ENCODE measurements at regions not wholly inside any gene's neighbourhood (a gene's known extent, or its start where the extent isn't known, plus 50 kb on each side); places are given as distances from the start of the nearest gene placed in this dataset.

- H3K4me3 ChIP-seq (ENCODE audit: low read length): no peak overlapping the region
- no peak for DNase-seq
- H3K27ac ChIP-seq (ENCODE audit: low read length): no peak overlapping the region
- H3K36me3 ChIP-seq (ENCODE audit: control insufficient read depth, insufficient read depth, low read length): no peaks in the 10 kb centered on the region
- H3K27me3 ChIP-seq (ENCODE audit: control insufficient read depth, insufficient read depth, low read length): no peaks in the 10 kb centered on the region
- no peaks in the 10 kb centered on the region for H3K4me1 ChIP-seq (ENCODE audit: control insufficient read depth, insufficient read depth, low read length)
- no peaks in the 10 kb centered on the region for H3K9me3 ChIP-seq (replicated peaks; ENCODE audit: control insufficient read depth, low read depth, low read length)
- WGBS (ENCODE audit: insufficient coverage): 82% methylated on average over 1 of the region's 2 CpGs
These were observed 186.2 kb upstream of the NAMPT start for GRCh38 chr7:106471021-106471420.

GRCh38 chr7:106466867-106467266 is 182.1 kb upstream of the NAMPT start:
- Histone ChIP-seq H3K4me1 (ENCODE audit: control insufficient read depth, insufficient read depth, low read length) (no peaks in the 10 kb centered on the region), H3K9me3 (replicated peaks; ENCODE audit: control insufficient read depth, low read depth, low read length) (no peaks in the 10 kb centered on the region), H3K27ac (ENCODE audit: low read length) (no peak overlapping the region), H3K27me3 (ENCODE audit: control insufficient read depth, insufficient read depth, low read length) (no peaks in the 10 kb centered on the region), H3K36me3 (ENCODE audit: control insufficient read depth, insufficient read depth, low read length) (no peaks in the 10 kb centered on the region), H3K4me3 (ENCODE audit: low read length) (no peak overlapping the region)
- WGBS (ENCODE audit: insufficient coverage): 100% methylated on average over 2 of the region's 5 CpGs
- no peak for DNase-seq

- Histone ChIP-seq H3K4me3 (ENCODE audit: low read length) (no peak overlapping the region), H3K27me3 (ENCODE audit: control insufficient read depth, insufficient read depth, low read length) (no peaks in the 10 kb centered on the region), H3K36me3 (ENCODE audit: control insufficient read depth, insufficient read depth, low read length) (no peaks in the 10 kb centered on the region), H3K27ac (ENCODE audit: low read length) (no peak overlapping the region), H3K4me1 (ENCODE audit: control insufficient read depth, insufficient read depth, low read length) (no peaks in the 10 kb centered on the region), H3K9me3 (replicated peaks; ENCODE audit: control insufficient read depth, low read depth, low read length) (no peaks in the 10 kb centered on the region)
- 100% methylated on average over 1 of the region's 5 CpGs for WGBS (ENCODE audit: insufficient coverage)
- DNase-seq: no peak
These were observed 181.1 kb upstream of the NAMPT start for GRCh38 chr7:106465704-106466468.

- WGBS (ENCODE audit: insufficient coverage): 83% methylated on average over 1 of the region's 2 CpGs
- H3K9me3 ChIP-seq (replicated peaks; ENCODE audit: control insufficient read depth, low read depth, low read length): no peaks in the 10 kb centered on the region
- no peaks in the 10 kb centered on the region for H3K36me3 ChIP-seq (ENCODE audit: control insufficient read depth, insufficient read depth, low read length)
- DNase-seq: no peak
- H3K27me3 ChIP-seq (ENCODE audit: control insufficient read depth, insufficient read depth, low read length): no peaks in the 10 kb centered on the region
- no peak overlapping the region for H3K4me3 ChIP-seq (ENCODE audit: low read length)
- no peak overlapping the region for H3K27ac ChIP-seq (ENCODE audit: low read length)
- no peaks in the 10 kb centered on the region for H3K4me1 ChIP-seq (ENCODE audit: control insufficient read depth, insufficient read depth, low read length)
These were observed 179.9 kb upstream of the NAMPT start for GRCh38 chr7:106464651-106465050.

GRCh38 chr7:106463851-106464611 is 179.2 kb upstream of the NAMPT start:
- Histone ChIP-seq H3K4me3 (ENCODE audit: low read length) (no peak overlapping the region), H3K36me3 (ENCODE audit: control insufficient read depth, insufficient read depth, low read length) (no peaks in the 10 kb centered on the region), H3K27me3 (ENCODE audit: control insufficient read depth, insufficient read depth, low read length) (no peaks in the 10 kb centered on the region), H3K9me3 (replicated peaks; ENCODE audit: control insufficient read depth, low read depth, low read length) (no peaks in the 10 kb centered on the region), H3K27ac (ENCODE audit: low read length) (no peak overlapping the region), H3K4me1 (ENCODE audit: control insufficient read depth, insufficient read depth, low read length) (no peaks in the 10 kb centered on the region)
- WGBS (ENCODE audit: insufficient coverage): 53% methylated on average over 2 of the region's 2 CpGs
- DNase-seq: peak; percentile 2

- no peak for DNase-seq
- Histone ChIP-seq H3K4me3 (ENCODE audit: low read length) (no peak overlapping the region), H3K27ac (ENCODE audit: low read length) (no peak overlapping the region), H3K9me3 (replicated peaks; ENCODE audit: control insufficient read depth, low read depth, low read length) (no peaks in the 10 kb centered on the region), H3K27me3 (ENCODE audit: control insufficient read depth, insufficient read depth, low read length) (no peaks in the 10 kb centered on the region), H3K36me3 (ENCODE audit: control insufficient read depth, insufficient read depth, low read length) (no peaks in the 10 kb centered on the region), H3K4me1 (ENCODE audit: control insufficient read depth, insufficient read depth, low read length) (no peaks in the 10 kb centered on the region)
- 33% methylated on average over 1 of the region's 3 CpGs for WGBS (ENCODE audit: insufficient coverage)
These were observed 178.2 kb upstream of the NAMPT start for GRCh38 chr7:106462914-106463482.

GRCh38 chr7:106462365-106462859 is 177.6 kb upstream of the NAMPT start:
- peak; percentile 40 for DNase-seq
- Histone ChIP-seq H3K36me3 (ENCODE audit: control insufficient read depth, insufficient read depth, low read length) (no peaks in the 10 kb centered on the region), H3K4me1 (ENCODE audit: control insufficient read depth, insufficient read depth, low read length) (no peaks in the 10 kb centered on the region), H3K4me3 (ENCODE audit: low read length) (no peak overlapping the region), H3K27me3 (ENCODE audit: control insufficient read depth, insufficient read depth, low read length) (no peaks in the 10 kb centered on the region), H3K9me3 (replicated peaks; ENCODE audit: control insufficient read depth, low read depth, low read length) (no peaks in the 10 kb centered on the region), H3K27ac (ENCODE audit: low read length) (no peak overlapping the region)
- no CpG with 5 or more reads among the region's 4 CpGs for WGBS (ENCODE audit: insufficient coverage)

GRCh38 chr7:106460792-106461254 is 176.0 kb upstream of the NAMPT start:
- H3K4me1 ChIP-seq (ENCODE audit: control insufficient read depth, insufficient read depth, low read length): no peaks in the 10 kb centered on the region
- DNase-seq: no peak
- no peak overlapping the region for H3K4me3 ChIP-seq (ENCODE audit: low read length)
- 84% methylated on average over 6 of the region's 6 CpGs for WGBS (ENCODE audit: insufficient coverage)
- H3K27ac ChIP-seq (ENCODE audit: low read length): no peak overlapping the region
- H3K36me3 ChIP-seq (ENCODE audit: control insufficient read depth, insufficient read depth, low read length): no peaks in the 10 kb centered on the region
- H3K9me3 ChIP-seq (replicated peaks; ENCODE audit: control insufficient read depth, low read depth, low read length): no peaks in the 10 kb centered on the region
- no peaks in the 10 kb centered on the region for H3K27me3 ChIP-seq (ENCODE audit: control insufficient read depth, insufficient read depth, low read length)

- no peak for DNase-seq
These were observed 174.8 kb upstream of the NAMPT start for GRCh38 chr7:106459397-106460072.

GRCh38 chr7:106457678-106458077 is 172.9 kb upstream of the NAMPT start:
- H3K4me1 ChIP-seq (ENCODE audit: control insufficient read depth, insufficient read depth, low read length): no peaks in the 10 kb centered on the region
- H3K4me3 ChIP-seq (ENCODE audit: low read length): no peak overlapping the region
- WGBS (ENCODE audit: insufficient coverage): no CpG with 5 or more reads among the region's 4 CpGs
- no peaks in the 10 kb centered on the region for H3K36me3 ChIP-seq (ENCODE audit: control insufficient read depth, insufficient read depth, low read length)
- no peak for DNase-seq
- H3K27me3 ChIP-seq (ENCODE audit: control insufficient read depth, insufficient read depth, low read length): no peaks in the 10 kb centered on the region
- H3K9me3 ChIP-seq (replicated peaks; ENCODE audit: control insufficient read depth, low read depth, low read length): no peaks in the 10 kb centered on the region
- no peak overlapping the region for H3K27ac ChIP-seq (ENCODE audit: low read length)

More at GRCh38 chr7:106459397-106460072, 174.8 kb upstream of the NAMPT start:
- no peaks in the 10 kb centered on the region for H3K36me3 ChIP-seq (ENCODE audit: control insufficient read depth, insufficient read depth, low read length)
- H3K27me3 ChIP-seq (ENCODE audit: control insufficient read depth, insufficient read depth, low read length): no peaks in the 10 kb centered on the region
- H3K27ac ChIP-seq (ENCODE audit: low read length): no peak overlapping the region
- H3K4me1 ChIP-seq (ENCODE audit: control insufficient read depth, insufficient read depth, low read length): no peaks in the 10 kb centered on the region
- 85% methylated on average over 6 of the region's 7 CpGs for WGBS (ENCODE audit: insufficient coverage)
- no peak overlapping the region for H3K4me3 ChIP-seq (ENCODE audit: low read length)
- H3K9me3 ChIP-seq (replicated peaks; ENCODE audit: control insufficient read depth, low read depth, low read length): no peaks in the 10 kb centered on the region

Data from muscle of leg (tissue), 3 donors.